ENCODE measurements at regions not wholly inside any gene's neighbourhood (a gene's known extent, or its start where the extent isn't known, plus 50 kb on each side); places are given as distances from the start of the nearest gene placed in this dataset.

- ChIA-PET POLR2A (interaction anchor here (0.6 kb wide), 1 partner anchor 1257 kb away, joined by 6 read pairs; no protein-coding TSS in a partner anchor), CTCF (no interaction called here)
- no peak overlapping the region for H3K4me2 ChIP-seq (replicated peaks; ENCODE audit: low read depth, low read length, poor library complexity, severe bottlenecking)
- H3K9me3 ChIP-seq (ENCODE audit: control extremely low read depth in 1 of 3, control insufficient read depth in 2 of 3, insufficient read depth in 1 of 3, low read length in 2 of 3) = no peaks in the 10 kb centered on the region
- no peak overlapping the region for H2AFZ ChIP-seq (ENCODE audit: insufficient read depth, low read depth, low read length, poor library complexity, severe bottlenecking)
- H3K36me3 ChIP-seq (replicated peaks in 1 of 2; ENCODE audit: control extremely low read depth in 1 of 2, control insufficient read depth in 1 of 2, extremely low read depth in 1 of 2, insufficient read depth in 2 of 2, low read length in 1 of 2) = no peaks in the 10 kb centered on the region
- no peak overlapping the region for H3K9ac ChIP-seq (ENCODE audit: low read length)
- Mint-ChIP-seq H3K27ac (no peak overlapping the region), H3K9me3 (ENCODE audit: insufficient read depth) (no peaks in the 10 kb centered on the region), H3K4me1 (peaks cover 10% of the 10 kb centered on the region), H3K27me3 (no peaks in the 10 kb centered on the region), H3K4me3 (no peak overlapping the region)
- no peaks in the 10 kb centered on the region for H3K27me3 ChIP-seq (replicated peaks in 1 of 4; ENCODE audit: control extremely low read depth in 1 of 4, control insufficient read depth in 3 of 4, insufficient read depth in 4 of 4, low read length in 3 of 4)
- H4K20me1 ChIP-seq (ENCODE audit: control insufficient read depth, insufficient read depth, low read length, poor library complexity, severe bottlenecking) = no peaks in the 10 kb centered on the region
- intact Hi-C loops (cut with micrococcal nuclease) = no loop called here
- no peak for DNase-seq
- H3K27ac ChIP-seq (ENCODE audit: low read length in 2 of 2) = no peak overlapping the region
- H3K4me1 ChIP-seq (ENCODE audit: control insufficient read depth in 2 of 2, insufficient read depth in 2 of 2, low read length in 2 of 2) = peaks cover 0 to 5% of the 10 kb centered on the region in 2 donors
- no peaks in the 10 kb centered on the region for H3K79me2 ChIP-seq (ENCODE audit: control insufficient read depth, insufficient read depth, low read length)
- TF ChIP-seq CTCF (IDR thresholded peaks at IDR 0.05) (no peak), EZH2 (IDR thresholded peaks at IDR 0.05; ENCODE audit: borderline replicate concordance, insufficient read depth, low read depth, low read length, poor library complexity, severe bottlenecking) (no peak)
- no CpG with 5 or more reads among the region's 2 CpGs for WGBS (ENCODE audit: insufficient coverage)
- no peak overlapping the region for H3K4me3 ChIP-seq (ENCODE audit: control extremely low read depth in 1 of 5, extremely low read depth in 1 of 5, insufficient read depth in 1 of 5, low read depth in 2 of 5, low read length in 4 of 5)
- no peak for ATAC-seq (ENCODE audit: low read depth)
These were observed 1255.7 kb upstream of the ZEB2 start for GRCh38 chr2:145775591-145775990.

GRCh38 chr2:145771525-145771924 lies 1251.6 kb upstream of the ZEB2 start:
- Histone ChIP-seq H3K4me3 (ENCODE audit: control extremely low read depth in 1 of 5, extremely low read depth in 1 of 5, insufficient read depth in 1 of 5, low read depth in 2 of 5, low read length in 4 of 5) (no peak overlapping the region), H2AFZ (ENCODE audit: insufficient read depth, low read depth, low read length, poor library complexity, severe bottlenecking) (no peak overlapping the region), H3K9ac (ENCODE audit: low read length) (no peak overlapping the region), H3K79me2 (ENCODE audit: control insufficient read depth, insufficient read depth, low read length) (no peaks in the 10 kb centered on the region), H3K4me2 (replicated peaks; ENCODE audit: low read depth, low read length, poor library complexity, severe bottlenecking) (no peak overlapping the region), H3K27ac (ENCODE audit: low read length in 2 of 2) (no peak overlapping the region), H3K36me3 (replicated peaks in 1 of 2; ENCODE audit: control extremely low read depth in 1 of 2, control insufficient read depth in 1 of 2, extremely low read depth in 1 of 2, insufficient read depth in 2 of 2, low read length in 1 of 2) (no peaks in the 10 kb centered on the region), H3K27me3 (replicated peaks in 1 of 4; ENCODE audit: control extremely low read depth in 1 of 4, control insufficient read depth in 3 of 4, insufficient read depth in 4 of 4, low read length in 3 of 4) (no peaks in the 10 kb centered on the region), H4K20me1 (ENCODE audit: control insufficient read depth, insufficient read depth, low read length, poor library complexity, severe bottlenecking) (no peaks in the 10 kb centered on the region), H3K9me3 (ENCODE audit: control extremely low read depth in 1 of 3, control insufficient read depth in 2 of 3, insufficient read depth in 1 of 3, low read length in 2 of 3) (no peaks in the 10 kb centered on the region), H3K4me1 (ENCODE audit: control insufficient read depth in 2 of 2, insufficient read depth in 2 of 2, low read length in 2 of 2) (peaks cover 0 to 5% of the 10 kb centered on the region in 2 donors)
- intact Hi-C loops (cut with micrococcal nuclease) = no loop called here
- H3K4me1 Mint-ChIP-seq = peaks cover 10% of the 10 kb centered on the region
- H3K4me3 Mint-ChIP-seq = no peak overlapping the region
- H3K9me3 Mint-ChIP-seq (ENCODE audit: insufficient read depth) = no peaks in the 10 kb centered on the region
- H3K27ac Mint-ChIP-seq = no peak overlapping the region
- H3K27me3 Mint-ChIP-seq = no peaks in the 10 kb centered on the region
- POLR2A ChIA-PET = no interaction called here
- peak; percentile 24 for DNase-seq
- TF ChIP-seq CTCF (IDR thresholded peaks at IDR 0.05) (no peak), EZH2 (IDR thresholded peaks at IDR 0.05; ENCODE audit: borderline replicate concordance, insufficient read depth, low read depth, low read length, poor library complexity, severe bottlenecking) (no peak)
- ATAC-seq (ENCODE audit: low read depth) = peak; percentile 45
- CTCF ChIA-PET = interaction anchor here (1.2 kb wide), 1 partner anchor 19 kb away, joined by 3 read pairs; no protein-coding TSS in a partner anchor
